Breast epithelium (tissue), 3 donors: ENCODE measurements at regions not wholly inside any gene's neighbourhood (a gene's known extent, or its start where the extent isn't known, plus 50 kb on each side); places are given as distances from the start of the nearest gene placed in this dataset.

Source experiments
- CTCF ChIP-seq, 3 donors: fragments of 450-650 bp; IDR thresholded peaks; one replicate each; pipeline ENCODE4 v1.5.1; 2016 to 2017; ENCODE audit warnings: antibody characterized with exemption in 3 of 3, mild to moderate bottlenecking in 3 of 3, moderate library complexity in 3 of 3
- POLR2A ChIP-seq: fragments of 450-650 bp; IDR thresholded peaks from one replicate; pipeline ENCODE4 v1.6.1; 2016; ENCODE audit warnings: antibody characterized with exemption, mild to moderate bottlenecking, moderate library complexity

- TF ChIP-seq POLR2A (no peak), CTCF (IDR thresholded peaks at IDR 0.05) (no peak)
Measured at GRCh38 chr13:57897225-57897624, 265.7 kb downstream of the PCDH17 start.
